Epithelial cell of esophagus (primary cell): ENCODE measurements at regions not wholly inside any gene's neighbourhood (a gene's known extent, or its start where the extent isn't known, plus 50 kb on each side); places are given as distances from the start of the nearest gene placed in this dataset.

ENCODE experiments used
- DNase-seq: peaks from one replicate; pipeline ENCODE4 v3.0.0; 2010; ENCODE audit warnings: low read depth
- H3K4me3 ChIP-seq: 2 replicates; pipeline ENCODE4 v1.5.1; 2011; ENCODE audit warnings: mild to moderate bottlenecking, low read length, control low read depth
- CTCF ChIP-seq: IDR thresholded peaks from 2 replicates; pipeline ENCODE4 v1.5.1; 2011; ENCODE audit warnings: low read depth, mild to moderate bottlenecking, low read length, control low read depth, inconsistent platforms; ENCODE audit not compliant: insufficient read depth; ENCODE audit errors: missing control alignments

DNA sequence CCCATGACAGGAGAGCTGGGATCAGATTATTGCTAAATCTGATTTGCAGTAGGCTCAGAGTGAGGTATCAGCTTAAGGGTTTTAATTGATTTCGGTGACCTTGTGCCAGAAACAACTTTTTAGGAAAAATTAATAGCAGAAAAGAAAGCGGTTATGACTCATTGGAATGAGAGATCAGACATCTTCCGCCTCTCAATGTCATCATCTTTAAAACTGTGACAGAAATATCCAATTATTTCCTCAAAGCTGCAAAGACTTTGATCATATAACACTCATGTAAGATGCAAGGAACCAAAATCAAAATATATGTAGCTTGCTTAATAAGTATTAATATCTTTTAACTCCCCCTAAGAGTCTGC lies 190.1 kb upstream of the FOXF1 start:
- DNase-seq, result no peak
- TF ChIP-seq CTCF, result no peak
- H3K4me3 ChIP-seq, result no peak overlapping the region

DNA sequence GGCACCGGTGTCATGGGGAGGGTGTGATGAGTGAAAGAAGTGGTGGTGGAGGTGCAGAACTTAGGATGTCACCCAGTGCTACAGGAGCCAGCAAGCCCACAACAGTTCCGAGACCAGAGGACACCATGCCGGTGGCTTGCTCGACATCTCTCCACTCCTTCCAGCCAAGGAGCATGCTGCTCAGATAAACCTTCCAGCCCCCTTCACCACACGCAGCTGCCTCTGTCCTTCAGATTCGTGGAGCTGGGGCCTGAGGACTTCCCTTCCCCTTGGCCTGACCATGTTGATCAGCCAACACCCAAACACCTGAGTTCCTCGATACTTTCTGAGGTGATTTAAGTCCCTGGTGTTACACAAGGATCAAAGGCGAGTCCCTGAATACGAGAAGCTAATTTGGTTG lies 188.8 kb upstream of the FOXF1 start:
- TF ChIP-seq CTCF, result no peak

DNA sequence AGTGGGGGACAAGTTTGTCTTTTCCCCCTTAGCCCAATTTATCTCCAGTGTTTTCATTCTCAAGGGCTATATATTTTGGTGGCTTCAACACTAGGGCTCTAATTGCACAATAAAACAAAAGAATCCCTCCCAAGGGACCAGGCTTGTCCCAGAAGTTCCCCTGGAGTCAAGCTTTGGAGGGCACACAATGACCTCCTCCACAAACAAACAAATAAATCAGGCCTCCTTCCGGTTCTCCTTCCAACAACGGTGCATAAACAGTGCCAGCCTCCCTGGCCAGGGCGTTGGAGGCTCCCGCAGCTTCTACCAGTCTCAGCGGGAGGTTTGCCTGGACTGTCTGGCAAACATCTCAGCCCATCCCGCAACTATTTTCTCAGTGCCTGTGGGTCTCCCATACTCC lies 188.0 kb upstream of the FOXF1 start:
- TF ChIP-seq CTCF, result no peak
- no peak for DNase-seq
- no peak overlapping the region for H3K4me3 ChIP-seq

More for the DNA sequence above, 188.8 kb upstream of the FOXF1 start:
- H3K4me3 ChIP-seq, result no peak overlapping the region
- DNase-seq, result no peak

DNA sequence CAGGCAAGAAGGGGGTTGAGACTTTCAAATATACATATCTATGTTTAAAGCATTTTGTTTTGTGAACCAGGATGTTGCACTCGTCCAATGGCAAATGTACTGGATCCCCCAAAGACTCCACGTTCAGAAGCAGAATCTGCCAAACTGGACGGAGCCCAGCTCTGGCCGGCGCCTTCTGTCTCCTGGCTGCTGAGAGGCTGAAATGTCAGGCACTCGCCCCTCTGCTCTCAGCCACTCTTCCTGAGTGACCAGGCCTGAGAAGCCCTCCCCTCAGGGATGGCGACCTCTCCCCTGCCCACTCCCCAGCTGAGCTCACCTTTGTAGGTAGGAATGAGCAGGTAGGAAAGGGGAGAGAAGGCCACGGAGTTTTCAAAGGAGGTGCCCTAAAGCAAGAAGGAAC lies 187.5 kb upstream of the FOXF1 start:
- DNase-seq, result no peak
- TF ChIP-seq CTCF, result no peak

GRCh38 chr16:86324320-86324719 lies 186.0 kb upstream of the FOXF1 start:
- no peak for TF ChIP-seq CTCF

More for the DNA sequence above, 187.5 kb upstream of the FOXF1 start:
- no peak overlapping the region for H3K4me3 ChIP-seq

GRCh38 chr16:86325360-86325759 lies 185.0 kb upstream of the FOXF1 start:
- TF ChIP-seq CTCF, result no peak
- DNase-seq, result no peak
- no peak overlapping the region for H3K4me3 ChIP-seq

More at GRCh38 chr16:86324320-86324719, 186.0 kb upstream of the FOXF1 start:
- no peak for DNase-seq
- H3K4me3 ChIP-seq, result no peak overlapping the region

- DNase-seq, result no peak
- H3K4me3 ChIP-seq, result no peak overlapping the region
- TF ChIP-seq CTCF, result no peak
Measured at GRCh38 chr16:86325895-86326294, 184.4 kb upstream of the FOXF1 start.
